HG03565 (cell line): ENCODE measurements at regions not wholly inside any gene's neighbourhood (a gene's known extent, or its start where the extent isn't known, plus 50 kb on each side); places are given as distances from the start of the nearest gene placed in this dataset.
"Not testable (repeated sequence)": the region's sequence is repeated elsewhere in the genome, so short reads cannot be mapped to it uniquely, and the experiment has no call there.

Source experiments
- ATAC-seq: cut with Tn5 transposase; IDR thresholded peaks from one replicate; pipeline ENCODE4 v1.9.1; 2021; ENCODE audit warnings: mild to moderate bottlenecking, moderate library complexity; ENCODE audit not compliant: unreplicated experiment

DNA sequence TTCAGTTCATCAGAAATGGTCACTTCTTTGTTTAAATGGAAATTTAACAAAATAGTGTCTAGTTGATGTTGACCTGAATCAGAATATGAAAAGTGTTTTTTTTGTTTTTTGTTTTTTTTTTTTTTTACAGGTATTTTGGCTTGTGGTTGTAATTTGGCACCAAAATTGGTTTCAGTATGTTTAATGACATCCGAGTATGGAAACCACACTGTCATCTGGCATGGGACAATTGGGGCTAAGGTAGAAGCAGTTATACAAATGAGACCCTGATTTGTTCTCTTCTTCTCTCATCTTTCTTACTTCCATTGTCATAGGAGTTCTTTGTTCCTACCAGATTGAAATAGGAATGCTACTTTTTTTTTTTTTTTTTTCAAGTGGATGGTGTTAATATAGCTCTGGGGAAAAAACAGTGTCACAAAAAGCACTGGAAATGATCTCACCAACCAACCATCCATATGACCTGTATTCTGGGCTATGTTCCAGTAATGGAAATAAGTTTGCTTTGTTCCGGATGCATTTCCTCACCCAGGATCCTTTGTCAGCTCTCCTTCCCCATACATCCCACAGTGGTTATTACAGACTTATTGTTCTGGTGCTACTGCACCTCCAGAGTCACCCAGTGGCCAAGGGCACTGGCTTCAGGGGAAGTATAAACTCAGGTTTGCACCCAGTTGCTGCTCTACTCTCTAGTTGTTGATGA, 95.8 kb downstream of the ATXN3L start:
- no peak for ATAC-seq

DNA sequence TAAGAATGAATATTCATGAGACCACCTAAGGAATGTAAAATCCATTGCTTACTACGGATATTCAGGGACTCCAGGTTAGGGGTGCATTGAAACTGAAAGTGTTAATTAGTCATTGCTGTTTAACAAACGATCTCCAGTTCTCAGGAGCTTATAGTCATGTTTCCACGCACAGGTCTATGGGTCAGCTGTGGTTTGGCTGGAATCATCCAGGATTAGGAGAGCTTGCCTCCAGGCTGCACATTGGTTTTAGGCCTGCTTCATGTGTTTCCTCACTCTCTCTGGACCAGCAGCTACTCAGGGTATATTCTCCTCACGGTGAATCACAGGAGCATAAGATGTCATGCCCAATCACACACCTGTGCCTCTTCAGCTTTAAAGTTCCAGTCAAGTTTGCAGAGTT, 98.9 kb downstream of the ATXN3L start:
- no peak for ATAC-seq

DNA sequence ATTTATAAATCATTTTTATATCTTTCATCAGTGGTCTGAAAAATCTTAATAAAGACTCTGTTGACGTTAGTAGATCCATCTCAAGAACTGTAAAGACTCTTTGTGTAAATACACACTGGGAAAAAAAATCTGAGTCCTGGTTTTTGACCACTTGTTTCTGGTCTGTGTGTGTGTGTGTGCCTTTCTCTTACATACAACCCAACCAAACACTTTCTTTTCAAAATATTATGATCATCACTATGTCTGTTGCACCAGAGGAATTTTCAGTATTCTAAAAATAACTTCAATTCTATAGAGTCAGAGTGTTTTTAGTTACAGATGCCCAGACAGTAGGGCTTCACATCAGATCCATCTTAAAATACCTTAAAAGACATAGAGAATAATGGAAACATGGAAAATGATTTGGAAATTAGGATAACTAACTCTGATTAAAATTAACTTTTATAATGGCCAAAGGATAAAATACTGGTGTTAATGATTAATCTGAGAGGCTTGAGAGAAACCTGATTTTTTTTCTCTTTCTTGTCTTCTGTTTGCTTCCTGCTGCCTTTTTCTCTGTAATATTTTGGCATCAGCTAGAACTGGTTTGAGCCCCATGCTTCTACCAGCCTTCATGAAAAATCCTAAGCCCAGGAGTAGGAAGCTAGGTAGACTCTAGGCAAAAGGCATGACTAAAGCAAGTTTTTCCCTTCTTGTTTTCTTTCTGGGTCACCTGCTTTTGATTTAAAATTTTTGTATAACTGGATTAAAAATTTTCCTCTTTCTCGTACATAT, 99.7 kb downstream of the ATXN3L start:
- no peak for ATAC-seq

DNA sequence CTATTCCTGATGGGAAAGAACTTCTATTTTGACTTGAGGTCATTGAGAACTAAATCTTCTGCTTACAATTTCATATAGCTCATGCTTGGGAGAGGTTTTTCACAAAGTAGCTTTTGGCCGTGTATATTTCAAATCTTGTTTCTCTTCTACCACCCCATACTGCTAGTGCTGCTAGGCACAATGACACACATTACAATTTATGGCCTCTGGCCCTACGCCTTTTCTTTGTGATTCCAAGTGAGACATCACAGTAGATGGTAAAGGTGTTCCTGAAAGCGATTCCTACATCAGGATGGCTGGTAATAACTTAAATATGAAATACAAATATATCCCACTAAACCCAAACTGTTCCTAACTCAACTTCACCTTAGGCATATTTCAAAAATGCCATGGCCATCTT, 101.1 kb downstream of the ATXN3L start:
- ATAC-seq: no peak

DNA sequence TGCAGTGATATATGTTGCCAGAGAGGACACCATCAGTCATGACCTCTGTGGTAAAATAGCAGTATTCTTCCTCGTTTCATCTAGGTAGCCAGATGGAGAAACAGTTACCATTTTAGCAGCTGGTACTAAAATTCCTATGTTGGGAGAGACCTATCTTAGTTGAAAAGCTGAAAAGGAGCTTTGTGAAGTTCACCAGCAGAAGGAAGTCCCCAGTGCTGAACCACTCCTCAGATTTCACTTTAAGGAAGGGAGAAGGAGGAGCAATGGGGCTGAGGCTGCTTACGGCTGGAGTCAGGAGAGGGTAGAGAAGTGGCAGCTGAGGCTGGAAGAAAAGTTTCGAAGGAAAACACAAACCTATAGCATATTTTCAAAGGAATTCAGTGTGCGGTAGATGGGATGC, 103.7 kb downstream of the ATXN3L start:
- ATAC-seq: no peak

DNA sequence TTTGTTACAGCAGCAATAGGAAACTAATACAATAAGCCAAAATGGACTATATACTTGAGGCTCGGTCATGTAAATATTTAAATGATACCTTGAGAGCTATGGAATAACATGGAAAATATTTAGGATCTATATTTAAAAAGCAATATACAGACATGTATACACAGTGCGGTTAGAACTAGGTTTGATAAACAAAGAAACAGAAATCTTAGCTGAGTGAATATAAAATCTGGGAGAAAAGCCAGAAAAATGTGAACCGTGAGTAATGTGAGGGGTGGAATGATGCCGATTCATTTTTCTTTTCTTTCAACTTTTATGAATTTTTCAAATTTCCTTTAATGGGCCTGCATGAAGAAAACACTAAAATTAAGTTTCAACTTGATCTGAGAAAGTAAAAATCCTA, 104.1 kb downstream of the ATXN3L start:
- no peak for ATAC-seq

DNA sequence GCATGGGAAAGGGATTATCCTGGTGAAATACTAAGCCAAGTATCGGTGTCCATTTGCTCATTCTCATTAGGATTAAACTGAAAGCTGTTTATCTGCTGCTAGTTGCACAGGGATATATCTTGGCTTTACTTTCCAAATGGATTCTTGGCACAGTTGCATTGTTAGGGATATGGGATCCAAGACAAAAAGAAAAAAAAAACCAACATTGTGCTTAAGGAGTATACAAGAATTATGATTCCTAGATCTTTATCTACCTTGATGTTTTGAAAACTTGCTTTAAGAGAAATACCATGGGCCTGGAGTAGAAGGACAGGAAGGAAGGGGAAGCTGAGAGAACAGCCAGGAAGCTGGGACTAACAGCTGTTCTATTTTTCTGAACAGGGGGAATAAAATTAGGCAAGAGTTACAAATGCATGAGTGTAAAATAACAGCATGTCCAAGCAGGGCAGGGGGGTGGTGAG, 107.6 kb downstream of the ATXN3L start:
- no peak for ATAC-seq

DNA sequence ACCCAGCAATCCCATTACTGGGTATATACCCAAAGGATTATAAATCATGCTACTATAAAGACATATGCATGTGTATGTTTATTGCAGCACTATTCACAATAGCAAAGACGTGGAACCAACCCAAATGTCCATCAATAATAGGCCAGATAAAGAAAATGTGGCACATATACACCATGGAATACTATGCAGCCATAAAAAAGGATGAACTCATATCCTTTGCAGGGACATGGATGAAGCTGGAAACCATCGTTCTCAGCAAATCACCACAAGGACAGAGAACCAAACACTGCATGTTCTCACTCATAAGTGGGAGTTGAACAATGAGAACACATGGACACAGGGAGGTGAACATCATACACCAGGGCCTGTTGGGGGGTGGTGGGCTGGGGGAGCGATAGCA, 109.7 kb downstream of the ATXN3L start:
- not testable (repeated sequence) for ATAC-seq

DNA sequence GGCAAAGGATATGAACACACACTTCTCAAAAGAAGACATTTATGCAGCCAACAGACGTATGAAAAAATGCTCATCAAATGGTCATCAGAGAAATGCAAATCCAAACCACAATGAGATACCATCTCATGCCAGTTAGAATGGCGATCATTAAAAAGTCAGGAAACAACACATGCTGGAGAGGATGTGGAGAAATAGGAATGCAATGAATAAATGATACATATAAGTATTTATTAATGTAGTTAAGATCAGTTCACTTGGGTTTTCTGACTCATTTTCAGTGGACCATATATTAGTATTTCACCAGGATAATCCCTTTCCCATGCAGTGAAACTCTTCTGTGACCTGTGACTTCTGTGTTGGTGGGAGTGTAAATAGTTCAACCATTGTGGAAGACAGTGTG, 110.1 kb downstream of the ATXN3L start:
- ATAC-seq: not testable (repeated sequence)

DNA sequence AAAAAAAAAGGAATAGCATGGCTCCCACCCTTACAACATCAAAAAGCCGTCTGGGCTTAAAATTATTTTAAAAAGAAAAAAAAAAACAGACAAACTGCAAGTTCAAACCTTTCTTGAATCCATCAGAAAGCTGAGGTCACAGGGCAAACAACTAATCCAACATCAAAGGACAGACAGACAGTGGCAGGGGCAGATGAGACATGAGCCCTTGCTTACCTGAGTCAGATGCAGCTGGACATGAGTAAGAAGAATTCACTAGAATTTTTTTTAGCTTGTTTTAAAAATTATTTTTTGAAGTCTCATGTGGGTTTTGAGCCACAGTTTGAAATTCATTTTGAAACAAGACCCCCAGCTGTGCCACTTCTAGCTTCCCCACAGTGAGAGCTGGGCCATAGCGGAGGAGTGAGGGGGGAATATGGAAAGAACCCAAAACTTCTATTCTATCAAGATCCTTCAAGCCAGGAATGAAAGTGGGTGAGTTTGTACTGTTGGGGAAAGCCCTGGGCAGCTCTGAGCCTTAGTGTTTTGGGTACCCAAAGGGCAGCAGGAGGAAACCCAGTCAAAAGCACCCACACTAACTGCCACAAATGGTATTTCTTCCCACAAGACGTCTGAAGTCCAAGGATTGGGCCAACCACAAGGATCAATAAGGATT, 111.4 kb downstream of the ATXN3L start:
- no peak for ATAC-seq

DNA sequence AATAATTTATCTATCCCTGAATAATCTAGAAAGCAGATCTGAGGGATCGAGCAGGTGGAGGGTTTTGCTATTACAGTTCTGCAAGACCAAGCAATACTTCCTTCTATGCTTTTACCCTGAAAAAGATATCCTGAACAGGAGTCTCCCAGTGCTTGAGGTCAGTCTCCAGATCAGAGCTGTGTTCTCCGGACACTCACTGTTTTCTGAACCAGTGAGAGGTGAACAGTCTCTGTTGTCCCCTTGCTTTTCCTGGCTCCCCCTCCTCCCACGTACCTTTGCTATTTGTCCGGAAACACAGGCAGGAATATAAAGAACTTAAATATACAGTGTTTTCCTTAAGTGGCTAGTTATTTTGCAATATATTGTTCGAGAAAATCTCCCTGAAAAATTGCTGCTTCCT, 116.6 kb downstream of the ATXN3L start:
- ATAC-seq: no peak

DNA sequence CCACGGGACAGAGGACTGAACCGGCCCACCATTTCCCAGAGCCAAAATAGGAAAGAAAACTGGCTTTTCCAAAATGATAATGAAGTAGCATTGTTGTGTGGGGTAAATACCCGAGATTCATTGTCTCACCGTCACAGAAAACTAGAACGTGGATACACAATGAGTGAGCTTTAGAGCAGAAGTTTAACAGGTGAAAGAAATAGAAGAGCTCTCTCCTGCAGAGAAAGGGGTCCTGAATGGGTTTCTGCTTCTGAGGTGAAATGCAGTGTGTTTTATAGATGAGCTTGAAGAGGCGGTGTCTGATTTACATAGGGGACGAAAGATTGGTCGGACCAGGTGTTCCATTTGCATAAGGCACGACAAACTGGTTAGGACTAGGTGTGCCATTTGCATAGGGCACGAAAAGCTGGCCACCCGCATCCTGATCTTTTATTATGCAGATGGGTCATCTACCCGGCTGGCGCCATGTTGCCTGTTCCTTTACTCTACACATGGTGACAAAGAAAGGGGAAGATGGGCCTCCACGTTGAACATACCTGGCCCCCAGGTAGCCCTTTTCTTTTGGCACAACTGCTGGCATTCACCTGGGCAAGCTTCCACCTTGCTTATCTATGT, 118.1 kb downstream of the ATXN3L start:
- ATAC-seq: no peak

DNA sequence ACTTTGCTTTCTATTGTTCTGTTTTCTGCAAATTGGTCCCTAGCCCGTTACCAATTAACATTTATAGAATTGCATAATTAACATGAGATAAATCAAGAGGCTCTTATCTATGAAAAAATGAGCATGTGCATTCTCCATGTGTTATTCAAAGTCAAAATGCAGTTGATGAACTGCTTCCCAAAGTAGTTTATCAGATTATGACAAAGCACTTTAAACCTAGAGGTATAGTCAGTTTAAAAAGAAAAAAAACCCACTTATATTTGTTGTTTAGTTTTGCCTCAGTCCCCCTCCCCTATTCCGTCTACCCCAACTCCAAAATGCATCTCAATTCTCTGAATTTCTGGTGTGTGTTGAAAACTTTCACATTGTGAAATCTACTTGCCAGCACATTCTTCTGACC, 119.5 kb downstream of the ATXN3L start:
- no peak for ATAC-seq

DNA sequence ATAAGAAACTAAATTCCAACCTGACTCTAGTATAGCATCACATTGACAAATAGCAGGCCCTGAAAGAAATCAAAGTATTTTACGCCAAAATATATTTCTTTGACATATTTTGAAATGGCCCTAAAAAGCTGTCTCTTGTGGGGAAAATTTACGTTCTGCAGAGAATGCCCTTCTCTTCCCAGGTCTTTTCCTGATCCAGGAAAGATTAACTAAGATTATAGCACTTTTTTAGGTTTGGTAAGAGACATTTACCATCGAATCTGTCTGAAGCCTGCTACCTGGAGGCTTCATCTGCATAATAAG, 121.1 kb downstream of the ATXN3L start:
- no peak for ATAC-seq

DNA sequence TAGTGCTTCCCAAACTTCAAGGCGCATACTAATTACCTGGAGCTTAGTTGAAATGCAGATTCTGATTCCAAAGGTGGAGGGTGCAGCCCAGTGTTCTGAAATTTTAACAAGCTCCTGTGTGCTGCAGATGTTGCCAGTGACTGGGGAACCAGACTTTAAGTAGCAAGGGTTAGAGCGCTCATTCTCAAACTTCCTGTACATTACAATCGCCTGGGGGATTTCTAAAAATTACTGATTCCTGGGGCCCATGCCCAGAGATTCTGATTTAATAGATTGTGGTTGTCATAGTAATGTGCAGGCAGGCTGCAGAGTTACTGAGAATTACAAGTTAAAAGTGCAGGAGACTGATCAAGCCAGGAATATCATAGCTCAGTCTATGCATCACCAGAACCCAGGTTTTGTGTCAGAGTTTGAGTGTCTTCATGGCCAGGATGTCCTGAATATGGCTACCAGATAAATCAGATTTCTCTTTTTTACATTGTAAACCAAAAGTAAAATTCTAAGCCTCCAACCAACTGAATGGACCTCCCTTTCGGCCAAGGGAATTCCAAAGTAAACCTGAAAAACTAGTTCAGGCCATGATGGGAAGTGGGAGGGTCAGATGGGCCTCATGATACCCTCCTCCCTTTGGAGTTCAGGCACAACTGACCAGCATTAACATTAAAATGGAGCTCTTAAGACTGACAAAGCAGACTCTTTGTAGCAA, 121.6 kb downstream of the ATXN3L start:
- no peak for ATAC-seq

DNA sequence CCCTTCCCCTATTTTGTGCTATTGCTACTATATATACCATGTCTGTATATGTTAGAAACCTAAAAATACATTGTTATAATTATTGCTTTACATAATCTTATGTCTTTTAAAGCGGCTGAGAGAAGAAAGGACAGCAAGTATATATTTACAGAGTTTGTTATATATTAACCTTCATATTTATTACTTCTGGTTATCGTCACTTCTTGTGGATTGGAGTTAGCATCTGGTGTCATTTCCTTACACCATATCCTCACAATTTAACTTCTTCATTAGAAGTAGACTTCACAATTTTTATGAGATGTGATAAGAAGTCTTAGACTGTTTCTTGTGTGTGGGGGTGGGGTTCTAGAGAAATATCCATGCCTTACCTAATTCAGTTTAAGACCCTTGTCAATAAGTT, 123.1 kb downstream of the ATXN3L start:
- ATAC-seq: no peak

DNA sequence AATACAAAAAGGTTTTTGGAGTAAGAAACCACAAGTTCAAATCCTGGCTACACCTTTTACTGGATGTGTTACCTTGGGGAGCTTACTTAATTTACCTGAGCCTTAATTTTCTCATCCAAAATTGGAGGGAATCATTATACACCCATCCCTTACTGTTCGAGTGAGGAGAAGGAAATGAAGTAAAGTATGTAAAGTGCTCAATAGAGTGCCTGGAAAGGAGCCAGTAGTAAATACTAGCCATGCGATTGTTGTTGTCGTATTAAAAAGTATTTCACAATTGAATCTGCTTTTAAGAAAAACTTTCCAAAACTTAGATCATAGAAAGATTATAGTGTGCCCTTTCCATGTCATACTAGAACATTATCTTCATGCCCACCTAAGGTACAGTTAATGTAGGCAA, 124.5 kb downstream of the ATXN3L start:
- ATAC-seq: no peak

DNA sequence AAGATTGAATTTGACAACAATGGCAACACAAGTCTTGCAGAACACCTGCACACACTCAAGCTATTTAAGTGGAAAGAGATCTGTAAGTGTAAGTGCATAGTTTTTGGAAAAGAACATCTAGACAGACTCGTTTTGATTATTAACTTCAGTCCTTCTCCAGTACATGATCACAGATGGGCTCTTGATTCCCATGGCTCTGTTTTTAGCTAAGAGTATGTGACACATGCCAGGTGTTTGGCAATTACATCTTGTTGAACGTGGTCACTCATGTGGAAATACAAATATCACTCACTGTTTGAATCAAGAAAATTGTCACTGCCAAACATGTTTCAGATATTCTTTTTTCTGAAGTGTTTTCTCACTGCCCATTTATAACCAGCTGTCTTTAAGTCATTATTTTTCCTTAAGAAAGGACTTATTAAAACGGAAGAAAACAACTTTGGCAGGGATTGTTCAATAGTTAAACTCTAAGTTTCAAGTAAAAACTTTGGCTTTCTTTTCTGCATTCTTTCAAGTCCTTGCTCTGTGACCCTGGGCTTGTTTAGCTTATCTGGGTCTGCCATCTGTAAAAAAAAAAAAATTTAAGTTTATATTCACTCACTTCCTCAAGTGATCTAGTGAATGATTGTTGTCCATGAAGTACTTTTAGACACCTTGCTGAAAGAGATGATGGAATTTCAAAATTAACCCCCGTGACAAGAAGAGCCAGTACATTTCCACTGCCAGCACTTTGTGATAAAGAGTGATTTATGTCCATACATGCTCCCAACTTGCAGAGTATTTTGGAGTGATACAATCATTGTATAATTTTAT, 125.4 kb downstream of the ATXN3L start:
- ATAC-seq: no peak

DNA sequence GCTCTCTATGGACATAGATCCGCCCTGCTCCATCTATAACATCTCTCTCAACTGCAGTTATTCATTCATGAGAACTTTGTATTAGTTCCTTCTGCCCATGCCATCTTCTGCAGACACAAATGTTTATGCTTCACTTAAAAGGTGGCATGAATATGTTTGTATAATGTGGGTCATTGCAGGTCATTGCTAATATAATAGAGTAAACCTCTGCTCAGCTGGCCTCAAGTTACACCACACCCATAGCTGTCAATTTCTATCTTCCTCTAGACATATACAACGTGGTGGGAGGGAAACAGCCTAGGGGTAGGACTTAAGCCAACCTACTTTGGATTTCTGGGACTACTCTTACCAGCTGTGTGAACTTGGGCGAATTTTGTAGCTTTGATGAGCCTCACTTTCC, 129.8 kb downstream of the ATXN3L start:
- no peak for ATAC-seq

DNA sequence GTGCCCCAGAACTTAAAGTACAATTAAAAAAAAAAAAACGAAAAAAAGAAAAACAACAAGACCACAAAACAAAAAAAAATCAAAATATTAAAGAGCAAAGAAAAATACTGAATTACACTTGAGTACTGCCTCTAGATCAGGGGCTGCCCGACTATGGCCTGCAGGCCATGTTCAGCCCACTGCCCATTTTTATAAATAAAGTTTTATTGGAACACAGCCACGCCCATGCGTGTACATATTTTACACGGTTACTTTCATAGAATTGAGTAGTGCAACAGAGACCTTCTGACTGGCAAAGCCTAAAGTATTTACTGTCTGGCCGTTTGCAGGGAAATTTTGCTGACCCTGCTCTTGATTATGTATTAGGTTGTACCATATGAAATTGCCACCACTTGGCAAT, 130.5 kb downstream of the ATXN3L start:
- ATAC-seq: no peak
